ENCODE measurements at regions not wholly inside any gene's neighbourhood (a gene's known extent, or its start where the extent isn't known, plus 50 kb on each side); places are given as distances from the start of the nearest gene placed in this dataset.

DNA sequence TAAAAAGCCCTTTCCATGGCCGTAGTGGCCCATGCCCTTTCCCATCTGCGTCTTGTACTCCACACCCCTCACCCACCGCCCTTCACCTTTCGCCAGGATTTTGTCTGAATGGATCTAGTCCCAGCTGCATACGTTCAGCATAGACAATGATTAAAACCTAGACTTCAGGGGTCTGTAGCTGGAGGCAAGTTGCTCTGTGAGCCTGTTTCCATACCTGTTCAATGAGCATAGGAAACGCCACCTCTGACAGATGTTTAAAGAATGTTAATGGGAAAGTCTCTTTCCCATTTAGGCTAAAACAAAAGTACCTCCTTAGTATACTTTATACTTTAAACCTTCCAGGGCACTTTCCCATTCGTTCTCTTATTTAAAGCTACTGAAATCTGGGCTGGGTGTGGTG, 105.7 kb downstream of the SPRY4 start (continued):
- TF ChIP-seq, protein P1, sequence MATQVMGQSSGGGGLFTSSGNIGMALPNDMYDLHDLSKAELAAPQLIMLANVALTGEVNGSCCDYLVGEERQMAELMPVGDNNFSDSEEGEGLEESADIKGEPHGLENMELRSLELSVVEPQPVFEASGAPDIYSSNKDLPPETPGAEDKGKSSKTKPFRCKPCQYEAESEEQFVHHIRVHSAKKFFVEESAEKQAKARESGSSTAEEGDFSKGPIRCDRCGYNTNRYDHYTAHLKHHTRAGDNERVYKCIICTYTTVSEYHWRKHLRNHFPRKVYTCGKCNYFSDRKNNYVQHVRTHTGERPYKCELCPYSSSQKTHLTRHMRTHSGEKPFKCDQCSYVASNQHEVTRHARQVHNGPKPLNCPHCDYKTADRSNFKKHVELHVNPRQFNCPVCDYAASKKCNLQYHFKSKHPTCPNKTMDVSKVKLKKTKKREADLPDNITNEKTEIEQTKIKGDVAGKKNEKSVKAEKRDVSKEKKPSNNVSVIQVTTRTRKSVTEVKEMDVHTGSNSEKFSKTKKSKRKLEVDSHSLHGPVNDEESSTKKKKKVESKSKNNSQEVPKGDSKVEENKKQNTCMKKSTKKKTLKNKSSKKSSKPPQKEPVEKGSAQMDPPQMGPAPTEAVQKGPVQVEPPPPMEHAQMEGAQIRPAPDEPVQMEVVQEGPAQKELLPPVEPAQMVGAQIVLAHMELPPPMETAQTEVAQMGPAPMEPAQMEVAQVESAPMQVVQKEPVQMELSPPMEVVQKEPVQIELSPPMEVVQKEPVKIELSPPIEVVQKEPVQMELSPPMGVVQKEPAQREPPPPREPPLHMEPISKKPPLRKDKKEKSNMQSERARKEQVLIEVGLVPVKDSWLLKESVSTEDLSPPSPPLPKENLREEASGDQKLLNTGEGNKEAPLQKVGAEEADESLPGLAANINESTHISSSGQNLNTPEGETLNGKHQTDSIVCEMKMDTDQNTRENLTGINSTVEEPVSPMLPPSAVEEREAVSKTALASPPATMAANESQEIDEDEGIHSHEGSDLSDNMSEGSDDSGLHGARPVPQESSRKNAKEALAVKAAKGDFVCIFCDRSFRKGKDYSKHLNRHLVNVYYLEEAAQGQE (IDR thresholded peaks at IDR 0.05; ENCODE audit: low read depth, low read length): no peak

- Histone ChIP-seq H3F3A (replicated peaks; ENCODE audit: insufficient read depth) (peaks cover 12% of the 10 kb centered on the region), H3K9me3 (no peaks in the 10 kb centered on the region), H3K27me3 (ENCODE audit: insufficient read depth) (no peaks in the 10 kb centered on the region), H4K20me1 (ENCODE audit: insufficient read depth) (peaks cover 3% of the 10 kb centered on the region), H3K4me2 (no peak overlapping the region), H3K27ac (ENCODE audit: low read depth in 2 of 2, low read length in 1 of 2) (peak overlapping the region in 1 of 2 experiments; percentile 85; a peak in 1 of 4 replicates), H3K4me1 (ENCODE audit: control insufficient read depth in 1 of 2, insufficient read depth in 2 of 2, low read depth in 1 of 2, low read length in 1 of 2) (peaks cover 3 to 6% of the 10 kb centered on the region in 2 experiments; a peak in 3 of 4 replicates), H3K9ac (no peak overlapping the region), H3K36me3 (replicated peaks in 1 of 2; ENCODE audit: control insufficient read depth in 1 of 2, insufficient read depth in 2 of 2, low read length in 1 of 2) (no peaks in the 10 kb centered on the region), H3K4me3 (ENCODE audit: low read depth in 2 of 2, low read length in 1 of 2) (no peak overlapping the region), H3K9me2 (no peaks in the 10 kb centered on the region), H2AFZ (ENCODE audit: low read depth) (no peak overlapping the region), H3K79me2 (ENCODE audit: insufficient read depth) (no peaks in the 10 kb centered on the region)
- CTCF ChIA-PET: interaction anchor here (0.9 to 1.2 kb wide), 2 partner anchors 11 to 65 kb away, joined by 3 read pairs; no protein-coding TSS in a partner anchor
- POLR2A ChIA-PET: no interaction called here
- no peak for TF ChIP-seq POLR2AphosphoS5 (IDR thresholded peaks at IDR 0.05; ENCODE audit: low read depth, low read length)
- TF ChIP-seq, protein P2, sequence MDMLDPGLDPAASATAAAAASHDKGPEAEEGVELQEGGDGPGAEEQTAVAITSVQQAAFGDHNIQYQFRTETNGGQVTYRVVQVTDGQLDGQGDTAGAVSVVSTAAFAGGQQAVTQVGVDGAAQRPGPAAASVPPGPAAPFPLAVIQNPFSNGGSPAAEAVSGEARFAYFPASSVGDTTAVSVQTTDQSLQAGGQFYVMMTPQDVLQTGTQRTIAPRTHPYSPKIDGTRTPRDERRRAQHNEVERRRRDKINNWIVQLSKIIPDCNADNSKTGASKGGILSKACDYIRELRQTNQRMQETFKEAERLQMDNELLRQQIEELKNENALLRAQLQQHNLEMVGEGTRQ (IDR thresholded peaks at IDR 0.05; ENCODE audit: borderline replicate concordance, low read depth, low read length): no peak
- no peak for TF ChIP-seq IRF3 (IDR thresholded peaks at IDR 0.05; ENCODE audit: low read depth, low read length)
- no peak for TF ChIP-seq MEF2A (IDR thresholded peaks at IDR 0.05; ENCODE audit: borderline replicate concordance, low read depth)
- no peak for TF ChIP-seq FOXJ3 (CRISPR knock-in tag; IDR thresholded peaks at IDR 0.05)
- TF ChIP-seq, protein P1 (IDR thresholded peaks at IDR 0.05; ENCODE audit: low read depth, low read length): no peak
- TF ChIP-seq TEAD4 (IDR thresholded peaks at IDR 0.05; ENCODE audit: borderline replicate concordance, insufficient read depth): no peak
- no peak for DNase-seq
- 92% methylated on average over 3 of the region's 3 CpGs for WGBS (ENCODE audit: low lambda C conversion rate)
Measured at GRCh38 chr5:142216931-142217330, 107.9 kb downstream of the SPRY4 start.

Measured in SK-N-SH (cell line).